NB4 (cell line): ENCODE measurements at regions not wholly inside any gene's neighbourhood (a gene's known extent, or its start where the extent isn't known, plus 50 kb on each side); places are given as distances from the start of the nearest gene placed in this dataset.

ENCODE experiments used
- DNase-seq: peaks from one replicate; pipeline ENCODE4 v3.0.0; 2010; ENCODE audit warnings: low read depth
- H3K4me3 ChIP-seq: one replicate; pipeline ENCODE4 v1.5.1; 2011; ENCODE audit warnings: mild to moderate bottlenecking, low read depth, low read length, moderate library complexity
- MYC ChIP-seq: IDR thresholded peaks from 2 replicates; pipeline ENCODE4 v1.6.1; 2011; ENCODE audit warnings: low read depth, low read length
- POLR2A ChIP-seq: IDR thresholded peaks from 2 replicates; pipeline ENCODE4 v1.6.1; 2011; ENCODE audit warnings: mild to moderate bottlenecking; ENCODE audit not compliant: insufficient read length; ENCODE audit errors: extremely low read depth
- TF ChIP-seq, protein P1 (sequence below): IDR thresholded peaks from one replicate; pipeline ENCODE4 v1.5.1; 2012; ENCODE audit warnings: low read depth, low read length
- TF ChIP-seq, protein P2 (sequence below): IDR thresholded peaks from 2 replicates; pipeline ENCODE4 v1.6.1; 2011; ENCODE audit warnings: low read depth, low read length

DNA sequence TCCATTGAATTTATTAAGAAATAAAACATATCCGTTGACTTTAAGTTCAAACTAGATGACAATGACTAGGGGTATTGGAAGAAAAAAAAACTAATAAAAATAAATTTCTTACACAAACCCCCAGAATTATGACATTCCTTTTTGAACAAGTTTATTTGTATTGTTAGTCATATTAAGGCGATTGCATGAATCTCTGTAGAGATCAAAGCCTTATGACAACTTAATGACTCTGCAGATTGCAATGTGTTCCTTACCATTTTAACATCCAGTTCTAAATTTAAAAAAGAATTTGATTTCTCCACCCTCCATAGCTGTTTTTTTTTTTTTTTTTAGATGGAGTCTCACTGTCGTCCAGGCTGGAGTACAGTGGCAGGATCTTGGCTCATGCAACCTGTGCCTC lies 189.8 kb upstream of the CEP162 start:
- no peak overlapping the region for H3K4me3 ChIP-seq
- no peak for DNase-seq
- TF ChIP-seq, protein P1, sequence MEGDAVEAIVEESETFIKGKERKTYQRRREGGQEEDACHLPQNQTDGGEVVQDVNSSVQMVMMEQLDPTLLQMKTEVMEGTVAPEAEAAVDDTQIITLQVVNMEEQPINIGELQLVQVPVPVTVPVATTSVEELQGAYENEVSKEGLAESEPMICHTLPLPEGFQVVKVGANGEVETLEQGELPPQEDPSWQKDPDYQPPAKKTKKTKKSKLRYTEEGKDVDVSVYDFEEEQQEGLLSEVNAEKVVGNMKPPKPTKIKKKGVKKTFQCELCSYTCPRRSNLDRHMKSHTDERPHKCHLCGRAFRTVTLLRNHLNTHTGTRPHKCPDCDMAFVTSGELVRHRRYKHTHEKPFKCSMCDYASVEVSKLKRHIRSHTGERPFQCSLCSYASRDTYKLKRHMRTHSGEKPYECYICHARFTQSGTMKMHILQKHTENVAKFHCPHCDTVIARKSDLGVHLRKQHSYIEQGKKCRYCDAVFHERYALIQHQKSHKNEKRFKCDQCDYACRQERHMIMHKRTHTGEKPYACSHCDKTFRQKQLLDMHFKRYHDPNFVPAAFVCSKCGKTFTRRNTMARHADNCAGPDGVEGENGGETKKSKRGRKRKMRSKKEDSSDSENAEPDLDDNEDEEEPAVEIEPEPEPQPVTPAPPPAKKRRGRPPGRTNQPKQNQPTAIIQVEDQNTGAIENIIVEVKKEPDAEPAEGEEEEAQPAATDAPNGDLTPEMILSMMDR = no peak
- no peak for TF ChIP-seq POLR2A
- no peak for TF ChIP-seq MYC
- TF ChIP-seq, protein P2, sequence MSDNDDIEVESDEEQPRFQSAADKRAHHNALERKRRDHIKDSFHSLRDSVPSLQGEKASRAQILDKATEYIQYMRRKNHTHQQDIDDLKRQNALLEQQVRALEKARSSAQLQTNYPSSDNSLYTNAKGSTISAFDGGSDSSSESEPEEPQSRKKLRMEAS = no peak

DNA sequence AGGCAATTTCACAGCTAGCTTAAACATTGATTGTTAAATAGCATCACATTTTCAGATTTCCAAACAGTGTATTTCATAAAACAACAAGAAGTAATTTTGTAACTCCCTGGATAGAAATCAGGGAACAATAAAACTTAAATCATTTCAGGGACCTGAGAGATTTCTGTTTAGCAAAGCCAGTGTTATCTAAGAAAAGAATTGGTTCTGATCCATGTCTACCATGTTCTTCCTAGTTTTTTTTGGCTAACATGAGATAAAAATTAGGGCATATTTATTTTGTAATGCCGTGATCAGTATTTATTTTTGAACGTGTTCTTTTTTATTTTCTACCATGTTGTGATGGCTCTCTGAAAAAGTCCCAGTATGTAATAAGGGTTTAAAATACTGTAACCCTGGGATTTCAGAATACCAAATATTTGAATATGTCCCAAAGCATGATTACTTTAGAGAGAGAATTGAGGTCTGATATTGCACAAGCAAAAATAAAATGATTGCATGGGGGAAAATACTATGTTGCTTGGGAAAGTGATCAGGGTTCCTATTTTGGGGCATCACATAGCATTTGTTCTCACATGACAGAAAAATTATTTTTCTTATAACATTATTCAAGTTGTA lies 188.7 kb upstream of the CEP162 start:
- no peak overlapping the region for H3K4me3 ChIP-seq
- TF ChIP-seq, protein P2 = no peak
- TF ChIP-seq, protein P1 = no peak
- TF ChIP-seq MYC (no peak), POLR2A (no peak)
- DNase-seq = no peak

DNA sequence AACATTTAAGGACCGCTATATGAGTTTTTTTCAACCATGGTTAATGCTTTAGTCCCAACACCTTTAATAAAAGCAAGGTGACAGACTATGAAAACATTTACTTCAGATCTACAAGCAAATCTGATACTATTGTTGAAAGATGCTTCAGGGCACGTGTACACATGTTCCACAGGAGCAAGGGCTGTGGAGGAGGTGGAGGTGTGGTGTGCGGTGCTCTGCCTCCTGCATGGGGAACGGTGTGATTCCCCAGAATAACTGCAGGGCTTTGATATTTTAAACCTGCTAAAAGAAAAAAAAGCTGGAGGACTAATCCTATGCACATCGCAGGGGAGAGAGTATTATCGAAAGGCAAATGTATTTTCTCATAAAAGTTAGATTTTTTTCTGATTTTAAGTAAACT lies 188.1 kb upstream of the CEP162 start:
- no peak for DNase-seq
- TF ChIP-seq, protein P2 = no peak
- TF ChIP-seq POLR2A (no peak), MYC (no peak)
- TF ChIP-seq, protein P1 = no peak
- no peak overlapping the region for H3K4me3 ChIP-seq

DNA sequence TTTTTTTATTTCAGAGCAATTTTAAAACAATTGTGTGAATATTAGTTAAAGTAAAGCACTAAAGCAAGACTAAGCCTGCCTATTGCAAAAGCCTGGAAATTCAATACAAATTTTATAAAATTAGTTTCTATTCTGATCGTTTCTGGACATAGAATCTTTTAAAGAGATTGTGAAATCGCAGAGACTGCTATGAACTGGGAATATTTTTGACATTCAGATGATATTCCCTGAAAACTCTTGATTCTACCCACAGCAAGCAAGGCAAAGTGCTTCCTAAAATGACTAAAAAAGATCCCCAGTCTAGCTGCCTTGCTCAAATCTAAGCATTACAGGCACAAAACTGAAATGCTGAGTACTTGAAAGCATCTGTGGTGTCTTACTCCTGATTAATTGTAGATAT lies 187.6 kb upstream of the CEP162 start:
- H3K4me3 ChIP-seq = no peak overlapping the region
- DNase-seq = no peak
- TF ChIP-seq MYC (no peak), POLR2A (no peak)
- TF ChIP-seq, protein P1 = no peak
- TF ChIP-seq, protein P2 = no peak

DNA sequence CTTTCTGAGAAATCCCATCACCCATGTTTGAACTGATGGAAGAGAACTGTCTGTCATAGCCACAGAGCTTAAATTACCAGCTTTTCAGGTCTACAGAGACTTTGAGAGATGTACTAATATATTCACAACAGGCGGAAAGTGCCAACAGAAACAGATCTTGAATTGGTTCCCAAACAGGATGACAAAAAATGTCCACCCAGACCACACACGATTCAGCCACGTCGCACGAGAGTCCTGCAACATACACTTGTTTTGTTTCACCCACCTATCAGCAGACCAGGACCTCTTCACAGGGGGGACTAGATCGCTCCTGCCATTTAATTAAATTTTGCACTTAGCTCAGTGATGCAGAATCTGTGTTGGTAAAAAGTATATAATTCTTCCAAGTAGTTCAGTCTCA lies 187.1 kb upstream of the CEP162 start:
- TF ChIP-seq, protein P2 = no peak
- no peak for TF ChIP-seq MYC
- TF ChIP-seq POLR2A = no peak
- TF ChIP-seq, protein P1 = no peak
- DNase-seq = no peak
- H3K4me3 ChIP-seq = no peak overlapping the region
